GM12878 (cell line): ENCODE measurements at regions not wholly inside any gene's neighbourhood (a gene's known extent, or its start where the extent isn't known, plus 50 kb on each side); places are given as distances from the start of the nearest gene placed in this dataset.

ENCODE experiments used
- ATAC-seq: fragments of 200-7000 bp; cut with Tn5 transposase; 3 replicates; pipeline ENCODE4 v1.9.1; 2020; ENCODE audit warnings: mild to moderate bottlenecking, moderate library complexity
- BruUV-seq: library from RNA; stranded (reverse); fragments of 400-500 nt; replicated peaks from 2 replicates; lab custom pipeline; 2021; lab: Mats Ljungman, UMichigan
- CTCF ChIA-PET: fragments of 300-600 bp; sonication (Branson Sonifier 250); formaldehyde crosslinking; extraction: SDS; loops from one replicate; lab custom pipeline; 2021; ENCODE audit warnings: inconsistent platforms; lab: Yijun Ruan, JAX
- POLR2A ChIA-PET: fragments of 350-600 bp; formaldehyde crosslinking; extraction: SDS; loops from one replicate; lab custom pipeline; 2021; ENCODE audit warnings: inconsistent platforms; lab: Charles Lee
- RAD21 ChIA-PET: fragments of 300-600 bp; sonication (Branson Sonifier 250); formaldehyde crosslinking; loops from one replicate; lab custom pipeline; 2023; ENCODE audit warnings: antibody characterized with exemption; ENCODE audit not compliant: unreplicated experiment; lab: Charles Lee
- SMC1A ChIA-PET: fragments of 300-600 bp; sonication (Branson Sonifier 250); formaldehyde crosslinking; loops from one replicate; lab custom pipeline; 2023; ENCODE audit not compliant: unreplicated experiment, uncharacterized antibody; lab: Charles Lee
- DNase-seq: peaks from one replicate; pipeline ENCODE4 v3.0.0-alpha.2; 2011; ENCODE audit warnings: low read depth, low spot score
- FAIRE-seq: peaks from 3 replicates; lab custom pipeline; 2011; peaks lifted over from hg19 to GRCh38; lab: Jason Lieb, UNC
- H2AFZ ChIP-seq: 2 replicates; pipeline ENCODE4 v1.6.0; 2011; ENCODE audit warnings: low read depth, low read length, control low read depth; ENCODE audit not compliant: control insufficient read depth
- H3K27ac ChIP-seq: 2 replicates; pipeline ENCODE4 v1.5.1; 2011; ENCODE audit warnings: control low read depth; ENCODE audit not compliant: control insufficient read depth, insufficient read depth
- H3K27me3 ChIP-seq, 2 experiments: replicated peaks in 1 of 2; 2 replicates each; pipeline versions ENCODE4 v1.6.0 to v1.6.1; 2011; ENCODE audit warnings: low read length in 1 of 2; ENCODE audit not compliant: control insufficient read depth in 2 of 2, insufficient read depth in 2 of 2
- H3K36me3 ChIP-seq, 2 experiments: 2 replicates each; pipeline ENCODE4 v1.5.1; 2011; ENCODE audit warnings: low read length in 1 of 2; ENCODE audit not compliant: control insufficient read depth in 2 of 2, insufficient read depth in 2 of 2
- H3K4me1 ChIP-seq: 2 replicates; pipeline ENCODE4 v1.6.1; 2011; ENCODE audit warnings: mild to moderate bottlenecking, low read length, moderate library complexity, mixed read lengths; ENCODE audit not compliant: control insufficient read depth, insufficient read depth
- H3K4me2 ChIP-seq: 2 replicates; pipeline ENCODE4 v1.6.0; 2011; ENCODE audit warnings: control low read depth; ENCODE audit not compliant: control insufficient read depth, insufficient read depth
- H3K4me3 ChIP-seq: fragments of 200-600 bp; sonication (generic); 2 replicates; pipeline ENCODE4 v1.5.1; 2016
- H3K79me2 ChIP-seq: 2 replicates; pipeline ENCODE4 v1.6.0; 2011; ENCODE audit warnings: low read length; ENCODE audit not compliant: control insufficient read depth, insufficient read depth
- H3K9ac ChIP-seq: 2 replicates; pipeline ENCODE4 v1.8.0; 2011; ENCODE audit warnings: low read length, control low read depth, mixed read lengths; ENCODE audit not compliant: control insufficient read depth, insufficient read depth
- H3K9me3 ChIP-seq: replicated peaks from 3 replicates; pipeline ENCODE4 v1.5.1; 2011; ENCODE audit warnings: mild to moderate bottlenecking, low read length; ENCODE audit not compliant: control insufficient read depth, insufficient read depth
- H4K20me1 ChIP-seq: 2 replicates; pipeline ENCODE4 v1.6.0; 2011; ENCODE audit not compliant: control insufficient read depth, insufficient read depth
- BCL3 ChIP-seq: IDR thresholded peaks from 2 replicates; pipeline ENCODE4 v1.6.1; 2011; ENCODE audit warnings: borderline replicate concordance, low read depth, mild to moderate bottlenecking, moderate library complexity, low read length; ENCODE audit not compliant: insufficient read depth, poor library complexity, severe bottlenecking
- CBX5 ChIP-seq: sonication (generic); IDR thresholded peaks from 2 replicates; pipeline ENCODE4 v1.6.1; 2016; ENCODE audit warnings: low read depth, moderate library complexity, mild to moderate bottlenecking, inconsistent platforms
- CEBPB ChIP-seq, 2 experiments: fragments of 150-350 bp in 1 of 2; IDR thresholded peaks; 2 replicates each; pipeline ENCODE4 v1.6.1; 2012 to 2014; ENCODE audit warnings: low read depth in 2 of 2, low read length in 2 of 2, borderline replicate concordance in 1 of 2, inconsistent platforms in 1 of 2
- DPF2 ChIP-seq: fragments of 450-650 bp; IDR thresholded peaks from 2 replicates; pipeline ENCODE4 v1.6.1; 2017; ENCODE audit warnings: mild to moderate bottlenecking
- ESRRA ChIP-seq: IDR thresholded peaks from 2 replicates; pipeline ENCODE4 v1.6.1; 2012; ENCODE audit warnings: mild to moderate bottlenecking, low read length, improper control_type of control experiment
- GABPA ChIP-seq: IDR thresholded peaks from 2 replicates; pipeline ENCODE4 v1.6.1; 2014; ENCODE audit warnings: antibody characterized with exemption, low read depth, mild to moderate bottlenecking, inconsistent platforms
- JUNB ChIP-seq: IDR thresholded peaks from 2 replicates; pipeline ENCODE4 v1.6.1; 2016; ENCODE audit warnings: antibody characterized with exemption, mild to moderate bottlenecking
- LARP7 ChIP-seq: fragments of 450-650 bp; IDR thresholded peaks from 2 replicates; pipeline ENCODE4 v1.6.1; 2017; ENCODE audit warnings: mild to moderate bottlenecking
- PML ChIP-seq: IDR thresholded peaks from 2 replicates; pipeline ENCODE4 v1.6.1; 2012; ENCODE audit warnings: low read length, inconsistent platforms
- POLR2A ChIP-seq: IDR thresholded peaks from 2 replicates; pipeline ENCODE4 v1.6.1; 2011; ENCODE audit warnings: low read depth, mild to moderate bottlenecking, low read length
- REST ChIP-seq: IDR thresholded peaks from 2 replicates; pipeline ENCODE4 v1.6.1; 2012; ENCODE audit warnings: mild to moderate bottlenecking, low read depth, low read length
- SMAD5 ChIP-seq: IDR thresholded peaks from 2 replicates; pipeline ENCODE4 v1.6.1; 2016; ENCODE audit warnings: antibody characterized with exemption, low read depth
- SREBF2 ChIP-seq: IDR thresholded peaks from 2 replicates; pipeline ENCODE4 v1.6.1; 2012; ENCODE audit warnings: mild to moderate bottlenecking, low read length
- SRF ChIP-seq, 2 experiments: IDR thresholded peaks; 2 replicates each; pipeline ENCODE4 v1.6.1; 2011; ENCODE audit warnings: low read depth in 2 of 2, low read length in 2 of 2, mild to moderate bottlenecking in 1 of 2, moderate library complexity in 1 of 2
- SUZ12 ChIP-seq: fragments of 200-600 bp; sonication (generic); IDR thresholded peaks from one replicate; pipeline ENCODE4 v1.6.1; 2018; ENCODE audit warnings: antibody characterized with exemption, mild to moderate bottlenecking; ENCODE audit not compliant: unreplicated experiment
- USF2 ChIP-seq: IDR thresholded peaks from 2 replicates; pipeline ENCODE4 v1.6.1; 2011; ENCODE audit warnings: low read depth, low read length, improper control_type of control experiment, borderline replicate concordance
- ZNF217 ChIP-seq: fragments of 450-650 bp; IDR thresholded peaks from 2 replicates; pipeline ENCODE4 v1.6.1; 2017; ENCODE audit warnings: antibody characterized with exemption, mild to moderate bottlenecking
- ZNF384 ChIP-seq: IDR thresholded peaks from 2 replicates; pipeline ENCODE4 v1.6.1; 2012; ENCODE audit warnings: low read depth, mild to moderate bottlenecking, low read length, improper control_type of control experiment, borderline replicate concordance
- ZNF622 ChIP-seq: fragments of 450-650 bp; IDR thresholded peaks from 2 replicates; pipeline ENCODE4 v1.6.1; 2017; ENCODE audit warnings: mild to moderate bottlenecking, inconsistent platforms
- in situ Hi-C: fragments of 300-500 bp; cut with MboI; formaldehyde crosslinking; loops from 9 replicates; pipeline ENCODE4 v1.14.3; 2018; ENCODE audit warnings: mixed read lengths
- intact Hi-C: fragments of 100-400 bp; cut with micrococcal nuclease; formaldehyde crosslinking; loops from one replicate; pipeline ENCODE4 v1.14.2; 2022; ENCODE audit not compliant: unreplicated experiment

- CTCF ChIA-PET = interaction anchor here (1.2 kb wide), 1 partner anchor 10 kb away, joined by 3 read pairs; no protein-coding TSS in a partner anchor
- ATAC-seq = no peak
Measured at GRCh38 chr15:95501865-95502264, 828.6 kb upstream of the NR2F2 start.

More at GRCh38 chr15:95501865-95502264, 828.6 kb upstream of the NR2F2 start:
- no peaks in the 10 kb centered on the region for H3K27me3 ChIP-seq
- RAD21 ChIA-PET = interaction anchor here (0.7 to 2.8 kb wide), 7 partner anchors 30 to 344 kb away, joined by 3 to 11 read pairs (median 3); no protein-coding TSS in a partner anchor
- no peak overlapping the region for H3K4me2 ChIP-seq
- in situ Hi-C loops (no loop called here), intact Hi-C loops (loop anchor here (10.0 kb wide), 1 partner anchor 843 kb away; no protein-coding TSS in a partner anchor)
- H3K9ac ChIP-seq = no peak overlapping the region
- H3K4me1 ChIP-seq = no peaks in the 10 kb centered on the region
- H2AFZ ChIP-seq = no peak overlapping the region
- H3K79me2 ChIP-seq = no peaks in the 10 kb centered on the region
- SMC1A ChIA-PET = interaction anchor here (0.7 to 3.4 kb wide), 6 partner anchors 17 to 495 kb away, joined by 3 to 10 read pairs (median 3); no protein-coding TSS in a partner anchor
- H3K27ac ChIP-seq = no peak overlapping the region
- no TSS peak for BruUV-seq
- DNase-seq = no peak
- H3K36me3 ChIP-seq = no peaks in the 10 kb centered on the region
- no peaks in the 10 kb centered on the region for H4K20me1 ChIP-seq
- H3K4me3 ChIP-seq = no peak overlapping the region
- POLR2A ChIA-PET = interaction anchor here (1.1 kb wide), 2 partner anchors 151 to 215 kb away, joined by 3 read pairs; no protein-coding TSS in a partner anchor
- TF ChIP-seq JUNB (no peak), GABPA (no peak), ZNF622 (no peak), CBX5 (no peak), LARP7 (no peak), SUZ12 (no peak), SRF (IDR thresholded peaks at IDR 0.05; ENCODE audit: low read depth in 2 of 2, low read length in 2 of 2) (no peak), REST (no peak), DPF2 (no peak), CEBPB (IDR thresholded peaks at IDR 0.05; ENCODE audit: borderline replicate concordance in 1 of 2, low read depth in 2 of 2, low read length in 2 of 2) (no peak), ESRRA (no peak), BCL3 (no peak), POLR2A (no peak), ZNF384 (no peak), SMAD5 (no peak), SREBF2 (no peak), PML (no peak), USF2 (no peak), ZNF217 (no peak)
- H3K9me3 ChIP-seq = no peaks in the 10 kb centered on the region
- FAIRE-seq = no peak
